Hepatocyte (in vitro differentiated cells): ENCODE measurements at regions not wholly inside any gene's neighbourhood (a gene's known extent, or its start where the extent isn't known, plus 50 kb on each side); places are given as distances from the start of the nearest gene placed in this dataset.

ENCODE experiments used
- CTCF ChIP-seq: fragments of 200-600 bp; sonication (generic); IDR thresholded peaks from 2 replicates; pipeline ENCODE4 v1.5.1; 2016; ENCODE audit warnings: antibody characterized with exemption, mild to moderate bottlenecking; ENCODE audit not compliant: poor library complexity
- EZH2 ChIP-seq: fragments of 200-600 bp; sonication (generic); IDR thresholded peaks from 2 replicates; pipeline ENCODE4 v1.6.1; 2016; ENCODE audit warnings: antibody characterized with exemption, mild to moderate bottlenecking, borderline replicate concordance

GRCh38 chr6:42507195-42507594 is 55.5 kb upstream of the TRERF1 start:
- TF ChIP-seq CTCF = no peak
- TF ChIP-seq EZH2 = no peak
